H9 (cell line): ENCODE measurements at regions not wholly inside any gene's neighbourhood (a gene's known extent, or its start where the extent isn't known, plus 50 kb on each side); places are given as distances from the start of the nearest gene placed in this dataset.

Experiments used
- DNase-seq: peaks from one replicate; pipeline ENCODE4 v3.0.0-alpha.2; 2017
- H2AFZ ChIP-seq: one replicate; pipeline ENCODE4 v1.6.1; 2013; ENCODE audit warnings: mild to moderate bottlenecking, low read length, control low read depth, moderate library complexity
- H2AK5ac ChIP-seq: 2 replicates; pipeline ENCODE4 v1.6.1; 2013; ENCODE audit warnings: low read length, control low read depth, mixed read lengths; ENCODE audit not compliant: insufficient read length
- H2BK120ac ChIP-seq: one replicate; pipeline ENCODE4 v1.6.1; 2013; ENCODE audit warnings: low read depth, mild to moderate bottlenecking, low read length, control low read depth, inconsistent platforms; ENCODE audit not compliant: poor library complexity, severe bottlenecking
- H2BK12ac ChIP-seq: 2 replicates; pipeline ENCODE4 v1.6.1; 2013; ENCODE audit warnings: low read length, control low read depth, mixed read lengths, low read depth; ENCODE audit not compliant: insufficient read length
- H2BK15ac ChIP-seq: 2 replicates; pipeline ENCODE4 v1.6.1; 2013; ENCODE audit warnings: low read depth, low read length, control low read depth
- H2BK20ac ChIP-seq: one replicate; pipeline ENCODE4 v1.6.1; 2013; ENCODE audit warnings: low read depth, mild to moderate bottlenecking, low read length, control low read depth, inconsistent platforms; ENCODE audit not compliant: poor library complexity, severe bottlenecking
- H2BK5ac ChIP-seq: 2 replicates; pipeline ENCODE4 v1.6.1; 2013; ENCODE audit warnings: low read length, control low read depth, mixed read lengths; ENCODE audit not compliant: insufficient read length
- H3K14ac ChIP-seq: 2 replicates; pipeline ENCODE4 v1.6.1; 2013; ENCODE audit warnings: low read length, control low read depth; ENCODE audit not compliant: insufficient read depth
- H3K18ac ChIP-seq: 2 replicates; pipeline ENCODE4 v1.6.1; 2013; ENCODE audit warnings: low read depth, mild to moderate bottlenecking, mixed read lengths, low read length, control low read depth; ENCODE audit not compliant: insufficient read length
- H3K23ac ChIP-seq: 2 replicates; pipeline ENCODE4 v1.6.1; 2013; ENCODE audit warnings: low read length, control low read depth, mixed read lengths, low read depth; ENCODE audit not compliant: insufficient read length
- H3K23me2 ChIP-seq: 2 replicates; pipeline ENCODE4 v1.6.1; 2013; ENCODE audit warnings: low read depth, mild to moderate bottlenecking, mixed read lengths, low read length, control low read depth; ENCODE audit not compliant: insufficient read length, poor library complexity, severe bottlenecking
- H3K27ac ChIP-seq: 2 replicates; pipeline ENCODE4 v1.5.1; 2013; ENCODE audit warnings: low read length, control low read depth, mixed read lengths, low read depth; ENCODE audit not compliant: insufficient read length
- H3K27me3 ChIP-seq: 2 replicates; pipeline ENCODE4 v1.6.1; 2013; ENCODE audit warnings: low read length, control low read depth, inconsistent platforms; ENCODE audit not compliant: insufficient read depth
- H3K4ac ChIP-seq: 2 replicates; pipeline ENCODE4 v1.6.1; 2013; ENCODE audit warnings: low read depth, mild to moderate bottlenecking, control low read depth, inconsistent platforms, low read length, moderate library complexity
- H3K4me1 ChIP-seq: 2 replicates; pipeline ENCODE4 v1.6.1; 2013; ENCODE audit warnings: low read length, control low read depth, inconsistent platforms; ENCODE audit not compliant: insufficient read depth
- H3K4me2 ChIP-seq: 2 replicates; pipeline ENCODE4 v1.6.1; 2013; ENCODE audit warnings: low read length, control low read depth, mixed read lengths; ENCODE audit not compliant: insufficient read length, insufficient read depth
- H3K56ac ChIP-seq: 2 replicates; pipeline ENCODE4 v1.6.1; 2013; ENCODE audit warnings: low read depth, mild to moderate bottlenecking, mixed read lengths, low read length, control low read depth; ENCODE audit not compliant: insufficient read length
- H3K79me1 ChIP-seq: 2 replicates; pipeline ENCODE4 v1.6.1; 2013; ENCODE audit warnings: low read depth, mild to moderate bottlenecking, moderate library complexity, low read length, control low read depth, inconsistent platforms; ENCODE audit not compliant: insufficient read depth, poor library complexity, severe bottlenecking
- H3K79me2 ChIP-seq: 2 replicates; pipeline ENCODE4 v1.6.1; 2013; ENCODE audit warnings: low read length, control low read depth, inconsistent platforms; ENCODE audit not compliant: insufficient read depth
- H3K9ac ChIP-seq: 2 replicates; pipeline ENCODE4 v1.6.1; 2013; ENCODE audit warnings: low read length, control low read depth, mixed read lengths; ENCODE audit not compliant: insufficient read length; ENCODE audit errors: extremely low read depth
- H3K9me3 ChIP-seq: one replicate; pipeline ENCODE4 v1.6.1; 2013; ENCODE audit warnings: low read depth, low read length, inconsistent platforms; ENCODE audit not compliant: control insufficient read depth
- H3T11ph ChIP-seq: one replicate; pipeline ENCODE4 v1.6.1; 2013; ENCODE audit warnings: mild to moderate bottlenecking, low read length, control low read depth, inconsistent platforms
- H4K20me1 ChIP-seq: one replicate; pipeline ENCODE4 v1.6.1; 2013; ENCODE audit not compliant: control insufficient read depth, insufficient read length, insufficient read depth
- H4K5ac ChIP-seq: 2 replicates; pipeline ENCODE4 v1.6.1; 2013; ENCODE audit warnings: low read depth, mild to moderate bottlenecking, mixed read lengths, low read length, control low read depth; ENCODE audit not compliant: insufficient read length
- H4K8ac ChIP-seq: replicated peaks from 2 replicates; pipeline ENCODE4 v1.6.1; 2013; ENCODE audit warnings: low read length, control low read depth, mixed read lengths, low read depth; ENCODE audit not compliant: insufficient read length
- H4K91ac ChIP-seq: 2 replicates; pipeline ENCODE4 v1.6.1; 2013; ENCODE audit warnings: low read depth, mild to moderate bottlenecking, moderate library complexity, mixed read lengths, low read length, control low read depth; ENCODE audit not compliant: insufficient read length
- H3K27ac Mint-ChIP-seq, 3 experiments: 2 replicates in 2 of 3; 3 replicates in 1 of 3; pipeline ENCODE4 v1.8.0; 2020 to 2021; ENCODE audit warnings: mixed read lengths in 3 of 3, mild to moderate bottlenecking in 1 of 3, moderate library complexity in 1 of 3
- H3K27me3 Mint-ChIP-seq: 2 replicates; pipeline ENCODE4 v1.8.0; 2021; ENCODE audit warnings: low read depth, mild to moderate bottlenecking, moderate library complexity, mixed read lengths
- H3K36me3 Mint-ChIP-seq, 3 experiments: 2 replicates in 2 of 3; 3 replicates in 1 of 3; pipeline ENCODE4 v1.8.0; 2020 to 2021; ENCODE audit warnings: low read depth in 3 of 3, mixed read lengths in 3 of 3; ENCODE audit not compliant: insufficient read depth in 1 of 3
- H3K4me1 Mint-ChIP-seq, 2 experiments: 2 replicates each; pipeline ENCODE4 v1.8.0; 2020; ENCODE audit warnings: mixed read lengths in 2 of 2
- H3K4me3 Mint-ChIP-seq, 2 experiments: 2 replicates in 1 of 2; 3 replicates in 1 of 2; pipeline ENCODE4 v1.8.0; 2020 to 2021; ENCODE audit warnings: mild to moderate bottlenecking in 2 of 2, mixed read lengths in 2 of 2, moderate library complexity in 1 of 2
- H3K9me3 Mint-ChIP-seq, 2 experiments: 2 replicates in 1 of 2; 3 replicates in 1 of 2; pipeline ENCODE4 v1.8.0; 2020; ENCODE audit warnings: mild to moderate bottlenecking in 2 of 2, mixed read lengths in 2 of 2, moderate library complexity in 1 of 2
- CTCF ChIP-seq: fragments of 200-600 bp; sonication (generic); conservative IDR thresholded peaks from 3 replicates; pipeline ENCODE4 v1.8.0; 2021; ENCODE audit warnings: antibody characterized with exemption, mild to moderate bottlenecking
- WGBS: extraction: QIAGEN DNeasy Blood & Tissue Kit; methylation state at CpG from one replicate; pipeline ENCODE4 v1.1.7; 2013; ENCODE audit warnings: missing lambda C conversion rate, low lambda C conversion rate, mixed read lengths; ENCODE audit not compliant: insufficient read length; ENCODE audit errors: extremely low coverage; 5-methylcytosine and 5-hydroxymethylcytosine counted together

- no peak overlapping the region for H3K56ac ChIP-seq
- H3K79me2 ChIP-seq = no peaks in the 10 kb centered on the region
- H3K79me1 ChIP-seq = no peaks in the 10 kb centered on the region
- no peak overlapping the region for H3K4me2 ChIP-seq
- no peak overlapping the region for H2BK5ac ChIP-seq
- H3K9me3 Mint-ChIP-seq = no peaks in the 10 kb centered on the region; a peak in 1 of 5 replicates
- no peak overlapping the region for H2BK12ac ChIP-seq
- H4K20me1 ChIP-seq = no peaks in the 10 kb centered on the region
- no peak overlapping the region for H2BK20ac ChIP-seq
- H3K27me3 ChIP-seq = no peaks in the 10 kb centered on the region
- H3K23ac ChIP-seq = no peak overlapping the region
- no peak overlapping the region for H2AFZ ChIP-seq
- H3T11ph ChIP-seq = no peak overlapping the region
- no peak overlapping the region for H3K9ac ChIP-seq
- WGBS = no CpG with 5 or more reads among the region's 17 CpGs
- H2BK120ac ChIP-seq = no peak overlapping the region
- peaks cover 2% of the 10 kb centered on the region for H3K9me3 ChIP-seq
- no peak overlapping the region; a peak in 1 of 7 replicates for H3K27ac Mint-ChIP-seq
- H2AK5ac ChIP-seq = no peak overlapping the region
- H3K27me3 Mint-ChIP-seq = peaks cover 4% of the 10 kb centered on the region; the same call in 1 of the 2 replicates
- no peaks in the 10 kb centered on the region for H3K23me2 ChIP-seq
- H3K18ac ChIP-seq = no peak overlapping the region
- no peak overlapping the region for H4K5ac ChIP-seq
- no peak for DNase-seq
- no peak overlapping the region for H4K8ac ChIP-seq
- H3K14ac ChIP-seq = no peak overlapping the region
- H2BK15ac ChIP-seq = no peak overlapping the region
- H4K91ac ChIP-seq = no peak overlapping the region
- no peak for TF ChIP-seq CTCF
- no peak overlapping the region for H3K4ac ChIP-seq
- no peak overlapping the region for H3K4me3 Mint-ChIP-seq
- peaks cover 12% of the 10 kb centered on the region in 2 experiments for H3K4me1 Mint-ChIP-seq
- H3K27ac ChIP-seq = no peak overlapping the region
- H3K4me1 ChIP-seq = peaks cover 2% of the 10 kb centered on the region
- H3K36me3 Mint-ChIP-seq = no peaks in the 10 kb centered on the region
Measured at GRCh38 chr18:79625195-79625923, 54.2 kb upstream of the CTDP1 start.
